ENCODE measurements at regions not wholly inside any gene's neighbourhood (a gene's known extent, or its start where the extent isn't known, plus 50 kb on each side); places are given as distances from the start of the nearest gene placed in this dataset.

- TF ChIP-seq ZNF75A (CRISPR knock-in tag; IDR thresholded peaks at IDR 0.05) (no peak), SETDB1 (IDR thresholded peaks at IDR 0.05; ENCODE audit: low read length) (no peak), NR2F6 (CRISPR knock-in tag; IDR thresholded peaks at IDR 0.05) (no peak), KAT8 (IDR thresholded peaks at IDR 0.05; ENCODE audit: low read depth) (no peak), HDGF (IDR thresholded peaks at IDR 0.05) (no peak), SMARCC2 (IDR thresholded peaks at IDR 0.05; ENCODE audit: low read depth) (no peak), HCFC1 (IDR thresholded peaks at IDR 0.05; ENCODE audit: low read depth, low read length) (no peak), GATAD2B (IDR thresholded peaks at IDR 0.05; ENCODE audit: borderline replicate concordance) (no peak), IRF1 (CRISPR knock-in tag; IDR thresholded peaks at IDR 0.05; ENCODE audit: borderline replicate concordance) (no peak), NFIX (CRISPR knock-in tag; IDR thresholded peaks at IDR 0.05; ENCODE audit: low read depth) (no peak), E2F8 (IDR thresholded peaks at IDR 0.05; ENCODE audit: low read depth, partially characterized antibody) (no peak), PTBP1 (IDR thresholded peaks at IDR 0.05; ENCODE audit: low read depth, low read length) (no peak), NRF1 (conservative IDR thresholded peaks at IDR 0.05 in 1 of 2, IDR thresholded peaks at IDR 0.05 in 1 of 2) (no peak), NFXL1 (CRISPR knock-in tag; IDR thresholded peaks at IDR 0.05) (no peak), ELK1 (CRISPR knock-in tag; IDR thresholded peaks at IDR 0.05) (no peak), RNF2 (IDR thresholded peaks at IDR 0.05) (no peak)
- H3K4me2 ChIP-seq (ENCODE audit: insufficient read depth, low read length), result no peak overlapping the region
- CTCF ChIA-PET (ENCODE audit: low intra/inter-chr PET ratio), result no interaction called here
- DNase-seq (ENCODE audit: extremely low read depth in 1 of 4, low spot score in 3 of 4) (no peak), FAIRE-seq (no peak), ATAC-seq (no peak)
- no peak overlapping the region for H3K27ac ChIP-seq (ENCODE audit: extremely low read depth, low read depth, low read length)
- no peaks in the 10 kb centered on the region for H3K27me3 ChIP-seq (ENCODE audit: control insufficient read depth in 2 of 2, insufficient read depth in 2 of 2, low read length in 2 of 2)
- in situ Hi-C loops (cut with MboI), result no loop called here
- H3K4me3 ChIP-seq, result no peak overlapping the region
- H3K79me2 ChIP-seq (ENCODE audit: control insufficient read depth, insufficient read depth, low read length), result no peaks in the 10 kb centered on the region
- intact Hi-C loops (cut with micrococcal nuclease), result no loop called here
- H2AFZ ChIP-seq (ENCODE audit: low read depth, low read length), result no peak overlapping the region
- no peaks in the 10 kb centered on the region for H3K36me3 ChIP-seq (ENCODE audit: control insufficient read depth, insufficient read depth, low read length)
- no TSS peak for BruUV-seq (replicated peaks)
- H3K9me3 ChIP-seq (replicated peaks; ENCODE audit: control insufficient read depth, insufficient read depth, low read depth, low read length), result no peaks in the 10 kb centered on the region
- H3K9ac ChIP-seq (ENCODE audit: insufficient read depth in 1 of 2, low read depth in 2 of 2, low read length in 2 of 2), result no peak overlapping the region
- H3K9me1 ChIP-seq (ENCODE audit: control insufficient read depth, insufficient read depth, low read length), result no peaks in the 10 kb centered on the region
- no peaks in the 10 kb centered on the region for H3K4me1 ChIP-seq (replicated peaks in 1 of 2; ENCODE audit: control insufficient read depth in 2 of 2, insufficient read depth in 2 of 2, low read length in 2 of 2)
- no peaks in the 10 kb centered on the region for H4K20me1 ChIP-seq (replicated peaks; ENCODE audit: control insufficient read depth, insufficient read depth, low read length)
- POLR2A ChIA-PET, result no interaction called here
These were observed 97.8 kb upstream of the CHODL start for GRCh38 chr21:18146820-18147219.
